Tibial nerve (tissue), 4 donors: ENCODE measurements at regions not wholly inside any gene's neighbourhood (a gene's known extent, or its start where the extent isn't known, plus 50 kb on each side); places are given as distances from the start of the nearest gene placed in this dataset.

Experiments
- EP300 ChIP-seq, 2 donors: sonication (generic); formaldehyde crosslinking; IDR thresholded peaks; one replicate each; pipeline ENCODE4 v1.6.1; 2017; ENCODE audit warnings: antibody characterized with exemption in 2 of 2, mild to moderate bottlenecking in 1 of 2
- TF ChIP-seq, protein P1 (sequence below), 5 experiments: fragments of 200-600 bp in 3 of 5; fragments of 450-650 bp in 2 of 5; sonication (generic) in 3 of 5; IDR thresholded peaks; one replicate each; pipeline ENCODE4 v1.5.1; 2016 to 2019; ENCODE audit warnings: antibody characterized with exemption in 5 of 5, mild to moderate bottlenecking in 3 of 5, moderate library complexity in 2 of 5

DNA sequence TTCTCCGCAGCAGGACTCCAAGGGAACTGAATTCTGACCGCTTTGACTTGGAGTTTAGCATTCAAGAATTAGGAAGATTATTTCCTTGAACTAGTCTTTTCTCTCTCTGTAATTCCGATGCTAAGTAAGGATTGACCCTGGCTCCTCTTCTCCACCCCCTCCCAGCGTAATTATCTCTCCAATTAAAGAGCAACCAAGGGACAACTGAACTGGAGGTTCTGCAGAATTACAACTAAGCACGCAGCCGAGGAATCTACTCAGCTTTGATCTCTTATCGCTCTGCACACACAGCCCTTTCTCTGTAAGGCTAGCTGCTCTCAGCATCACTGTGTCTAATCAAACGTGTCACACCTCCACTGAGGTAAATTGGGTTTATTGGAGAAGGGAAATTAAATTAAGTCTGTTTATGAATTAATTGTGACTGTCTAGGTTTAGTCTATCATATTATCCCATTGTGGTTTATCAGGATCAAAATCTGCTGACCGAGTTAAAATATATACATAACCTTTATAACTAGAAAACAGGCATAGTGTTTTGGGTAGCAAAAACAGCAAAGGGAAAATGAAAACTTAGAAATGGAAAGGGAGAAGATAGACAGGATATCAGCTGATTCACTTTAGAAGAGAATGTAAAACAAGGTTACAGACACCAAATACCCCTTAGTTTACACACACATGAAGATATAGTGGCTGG, 241.3 kb upstream of the LARGE1 start:
- TF ChIP-seq, protein P1, sequence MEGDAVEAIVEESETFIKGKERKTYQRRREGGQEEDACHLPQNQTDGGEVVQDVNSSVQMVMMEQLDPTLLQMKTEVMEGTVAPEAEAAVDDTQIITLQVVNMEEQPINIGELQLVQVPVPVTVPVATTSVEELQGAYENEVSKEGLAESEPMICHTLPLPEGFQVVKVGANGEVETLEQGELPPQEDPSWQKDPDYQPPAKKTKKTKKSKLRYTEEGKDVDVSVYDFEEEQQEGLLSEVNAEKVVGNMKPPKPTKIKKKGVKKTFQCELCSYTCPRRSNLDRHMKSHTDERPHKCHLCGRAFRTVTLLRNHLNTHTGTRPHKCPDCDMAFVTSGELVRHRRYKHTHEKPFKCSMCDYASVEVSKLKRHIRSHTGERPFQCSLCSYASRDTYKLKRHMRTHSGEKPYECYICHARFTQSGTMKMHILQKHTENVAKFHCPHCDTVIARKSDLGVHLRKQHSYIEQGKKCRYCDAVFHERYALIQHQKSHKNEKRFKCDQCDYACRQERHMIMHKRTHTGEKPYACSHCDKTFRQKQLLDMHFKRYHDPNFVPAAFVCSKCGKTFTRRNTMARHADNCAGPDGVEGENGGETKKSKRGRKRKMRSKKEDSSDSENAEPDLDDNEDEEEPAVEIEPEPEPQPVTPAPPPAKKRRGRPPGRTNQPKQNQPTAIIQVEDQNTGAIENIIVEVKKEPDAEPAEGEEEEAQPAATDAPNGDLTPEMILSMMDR (IDR thresholded peaks at IDR 0.05), result no peak
- TF ChIP-seq EP300 (IDR thresholded peaks at IDR 0.05), result no peak
